GM12891 (cell line): ENCODE measurements at regions not wholly inside any gene's neighbourhood (a gene's known extent, or its start where the extent isn't known, plus 50 kb on each side); places are given as distances from the start of the nearest gene placed in this dataset.
A peak's percentile ranks its signal among the peaks of the same experiment; 100 is the strongest.

ENCODE experiments used
- DNase-seq: peaks from one replicate; pipeline ENCODE4 v3.0.0; 2011; ENCODE audit warnings: low spot score; ENCODE audit not compliant: insufficient read length
- FAIRE-seq: peaks from 2 replicates; lab custom pipeline; 2011; peaks lifted over from hg19 to GRCh38; lab: Jason Lieb, UNC
- PAX5 ChIP-seq: IDR thresholded peaks from 2 replicates; pipeline ENCODE4 v1.6.1; 2011; ENCODE audit warnings: low read length, moderate library complexity, mild to moderate bottlenecking; ENCODE audit not compliant: insufficient read depth, severe bottlenecking
- POLR2A ChIP-seq: IDR thresholded peaks from 2 replicates; pipeline ENCODE4 v1.6.1; 2011; ENCODE audit warnings: low read depth, low read length, control low read depth
- POLR2AphosphoS5 ChIP-seq: IDR thresholded peaks from 2 replicates; pipeline ENCODE4 v1.6.1; 2011; ENCODE audit warnings: low read depth, low read length, control low read depth
- POU2F2 ChIP-seq: IDR thresholded peaks from 2 replicates; pipeline ENCODE4 v1.6.1; 2011; ENCODE audit warnings: low read depth, mild to moderate bottlenecking, control low read depth, low read length, moderate library complexity
- SPI1 ChIP-seq: IDR thresholded peaks from 2 replicates; pipeline ENCODE4 v1.6.1; 2011; ENCODE audit warnings: low read depth, low read length, control low read depth
- TAF1 ChIP-seq: IDR thresholded peaks from 2 replicates; pipeline ENCODE4 v1.6.1; 2011; ENCODE audit warnings: low read depth, low read length, control low read depth

- DNase-seq (no peak), FAIRE-seq (no peak)
- no peak for TF ChIP-seq POU2F2
- TF ChIP-seq POLR2AphosphoS5 = no peak
These were observed 207.9 kb upstream of the SLC27A6 start for GRCh38 chr5:128757196-128757959.

DNA sequence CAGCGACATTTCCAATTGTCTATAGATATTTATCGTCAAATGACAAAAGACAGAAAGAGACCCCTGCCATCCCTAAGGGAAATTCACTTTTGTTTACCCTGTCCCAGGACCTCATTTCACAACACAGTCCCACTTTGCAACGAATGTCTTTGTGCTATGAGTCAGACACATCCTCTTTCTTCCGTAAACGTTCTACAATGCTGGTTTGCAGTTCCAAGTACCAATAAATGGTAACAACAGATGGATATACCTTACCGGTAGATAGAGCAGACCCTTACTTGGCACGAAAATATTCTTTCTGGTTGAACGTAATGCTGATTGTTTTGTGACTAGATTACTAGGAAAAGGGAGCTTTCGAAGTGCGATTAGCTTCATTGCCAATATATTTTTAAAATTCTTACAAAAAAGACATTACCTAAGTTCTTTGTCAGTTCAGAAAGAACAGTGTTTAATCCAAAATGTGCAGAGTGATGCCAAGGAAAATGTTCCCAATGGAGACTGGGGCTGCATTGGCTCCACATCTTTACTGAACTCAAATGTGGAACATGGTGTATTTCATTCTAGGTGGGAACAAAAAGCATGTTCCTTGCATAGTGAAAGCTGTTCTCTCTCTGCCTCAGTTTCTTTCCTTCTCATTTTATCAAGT, 202.5 kb upstream of the SLC27A6 start:
- DNase-seq = no peak
- no peak for FAIRE-seq
- no peak for TF ChIP-seq PAX5
- TF ChIP-seq TAF1 = no peak
- no peak for TF ChIP-seq POLR2AphosphoS5
- TF ChIP-seq POLR2A = no peak
- no peak for TF ChIP-seq SPI1
- TF ChIP-seq POU2F2 = no peak

DNA sequence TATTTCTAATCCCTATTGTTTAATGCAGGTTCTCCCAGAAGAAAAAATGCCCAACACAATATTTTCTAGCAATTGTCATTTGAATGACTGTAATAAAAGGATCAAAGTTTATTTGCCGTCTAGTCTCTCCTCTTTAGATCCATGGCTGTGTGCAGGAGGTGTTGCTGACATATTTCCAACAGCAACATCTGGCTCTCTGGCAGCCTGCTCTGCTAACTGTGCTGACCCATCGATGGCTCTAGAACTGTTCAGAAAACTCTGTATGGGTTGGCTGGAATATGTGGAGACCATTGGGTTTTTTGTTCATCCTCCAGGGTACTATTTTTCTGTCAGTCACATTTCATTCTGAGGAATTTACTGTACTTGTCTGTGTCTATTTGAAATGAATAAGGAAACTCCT, 202.0 kb upstream of the SLC27A6 start:
- no peak for TF ChIP-seq POLR2A
- TF ChIP-seq POU2F2 = no peak
- TF ChIP-seq PAX5 = no peak
- TF ChIP-seq POLR2AphosphoS5 = no peak
- FAIRE-seq (no peak), DNase-seq (no peak)

GRCh38 chr5:128764601-128765310, 200.5 kb upstream of the SLC27A6 start:
- TF ChIP-seq POU2F2 (no peak), POLR2AphosphoS5 (no peak), POLR2A (no peak), PAX5 (no peak), SPI1 (no peak), TAF1 (no peak)
- DNase-seq = no peak
- FAIRE-seq = no peak

GRCh38 chr5:128765448-128766061, 199.7 kb upstream of the SLC27A6 start:
- TF ChIP-seq POLR2A = no peak
- no peak for TF ChIP-seq POLR2AphosphoS5
- TF ChIP-seq PAX5 = no peak
- TF ChIP-seq TAF1 = no peak
- TF ChIP-seq SPI1 = no peak
- no peak for TF ChIP-seq POU2F2
- no peak for FAIRE-seq
- no peak for DNase-seq

GRCh38 chr5:128766406-128766805, 198.9 kb upstream of the SLC27A6 start:
- no peak for DNase-seq
- TF ChIP-seq PAX5 (no peak), TAF1 (no peak), POLR2A (no peak), POLR2AphosphoS5 (no peak), SPI1 (no peak), POU2F2 (no peak)
- no peak for FAIRE-seq

DNA sequence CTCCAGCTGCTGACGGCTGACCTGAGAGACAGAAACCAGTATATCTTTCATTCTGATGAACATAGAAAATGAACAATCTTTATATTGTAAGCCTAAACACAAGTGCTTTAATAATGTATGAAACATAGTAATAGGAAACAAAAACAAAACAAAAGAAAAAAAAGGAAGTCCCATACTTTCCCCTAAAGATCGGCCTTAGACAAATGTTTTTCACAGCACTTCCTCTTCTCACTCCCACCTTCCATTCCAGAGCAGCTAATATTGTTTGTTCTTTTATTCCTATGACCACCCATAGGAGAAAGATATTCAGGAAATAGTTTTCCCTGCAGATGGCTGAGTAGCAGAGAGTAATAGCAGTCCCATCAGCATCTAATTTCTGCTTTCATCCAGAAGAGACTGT, 194.4 kb upstream of the SLC27A6 start:
- DNase-seq (no peak), FAIRE-seq (no peak)
- TF ChIP-seq SPI1 (peak; percentile 62), TAF1 (no peak), POLR2AphosphoS5 (no peak)

GRCh38 chr5:128772356-128772755, 192.9 kb upstream of the SLC27A6 start:
- DNase-seq (no peak), FAIRE-seq (no peak)
- TF ChIP-seq POLR2AphosphoS5 = no peak
- TF ChIP-seq POLR2A = no peak
- no peak for TF ChIP-seq PAX5
- no peak for TF ChIP-seq TAF1
- TF ChIP-seq POU2F2 = no peak
- no peak for TF ChIP-seq SPI1

DNA sequence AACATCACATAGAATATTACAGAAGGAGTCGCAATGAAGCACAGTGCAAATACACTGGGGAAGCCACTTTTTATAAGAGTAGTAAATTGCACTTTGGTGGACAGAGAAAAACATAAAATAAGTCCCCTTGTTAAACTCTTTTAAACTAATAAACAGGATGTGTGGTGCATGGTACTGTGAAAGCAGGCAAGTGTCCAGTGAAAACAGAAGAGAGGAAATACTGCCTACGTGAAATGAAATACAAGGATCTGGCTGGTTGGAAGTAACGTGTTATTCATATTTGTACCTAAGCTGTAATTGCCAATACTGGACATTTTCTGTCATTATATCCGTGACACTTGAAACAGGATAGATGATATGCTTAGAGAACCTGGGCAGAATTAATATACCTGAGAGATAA, 191.9 kb upstream of the SLC27A6 start:
- FAIRE-seq (no peak), DNase-seq (no peak)
- no peak for TF ChIP-seq TAF1
- TF ChIP-seq POLR2AphosphoS5 = no peak
- no peak for TF ChIP-seq SPI1
- TF ChIP-seq POU2F2 = no peak
- TF ChIP-seq POLR2A = no peak
- TF ChIP-seq PAX5 = no peak
